ENCODE measurements at regions not wholly inside any gene's neighbourhood (a gene's known extent, or its start where the extent isn't known, plus 50 kb on each side); places are given as distances from the start of the nearest gene placed in this dataset.

- Histone ChIP-seq H3K9me3 (no peaks in the 10 kb centered on the region), H3K4me1 (ENCODE audit: control insufficient read depth in 1 of 2, low read depth in 2 of 2) (no peaks in the 10 kb centered on the region), H3K4me3 (no peak overlapping the region), H3K27ac (no peak overlapping the region), H3K36me3 (no peaks in the 10 kb centered on the region), H3K27me3 (replicated peaks; ENCODE audit: insufficient read depth) (no peaks in the 10 kb centered on the region)
- ATAC-seq (ENCODE audit: insufficient number of reproducible peaks, low FRiP score, low read depth) (no peak), DNase-seq (ENCODE audit: low spot score) (no peak)
- TF ChIP-seq, protein P1, sequence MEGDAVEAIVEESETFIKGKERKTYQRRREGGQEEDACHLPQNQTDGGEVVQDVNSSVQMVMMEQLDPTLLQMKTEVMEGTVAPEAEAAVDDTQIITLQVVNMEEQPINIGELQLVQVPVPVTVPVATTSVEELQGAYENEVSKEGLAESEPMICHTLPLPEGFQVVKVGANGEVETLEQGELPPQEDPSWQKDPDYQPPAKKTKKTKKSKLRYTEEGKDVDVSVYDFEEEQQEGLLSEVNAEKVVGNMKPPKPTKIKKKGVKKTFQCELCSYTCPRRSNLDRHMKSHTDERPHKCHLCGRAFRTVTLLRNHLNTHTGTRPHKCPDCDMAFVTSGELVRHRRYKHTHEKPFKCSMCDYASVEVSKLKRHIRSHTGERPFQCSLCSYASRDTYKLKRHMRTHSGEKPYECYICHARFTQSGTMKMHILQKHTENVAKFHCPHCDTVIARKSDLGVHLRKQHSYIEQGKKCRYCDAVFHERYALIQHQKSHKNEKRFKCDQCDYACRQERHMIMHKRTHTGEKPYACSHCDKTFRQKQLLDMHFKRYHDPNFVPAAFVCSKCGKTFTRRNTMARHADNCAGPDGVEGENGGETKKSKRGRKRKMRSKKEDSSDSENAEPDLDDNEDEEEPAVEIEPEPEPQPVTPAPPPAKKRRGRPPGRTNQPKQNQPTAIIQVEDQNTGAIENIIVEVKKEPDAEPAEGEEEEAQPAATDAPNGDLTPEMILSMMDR (IDR thresholded peaks at IDR 0.05): no peak
Observed at GRCh38 chr5:112112346-112112745, 306.7 kb downstream of the EPB41L4A start.

GRCh38 chr5:112109331-112110007 is 309.6 kb downstream of the EPB41L4A start:
- no peaks in the 10 kb centered on the region for H3K9me3 ChIP-seq
- no peak for DNase-seq (ENCODE audit: low spot score)
- no peak for ATAC-seq (ENCODE audit: insufficient number of reproducible peaks, low FRiP score, low read depth)
- H3K27me3 ChIP-seq (replicated peaks; ENCODE audit: insufficient read depth): no peaks in the 10 kb centered on the region
- H3K36me3 ChIP-seq: no peaks in the 10 kb centered on the region
- H3K4me1 ChIP-seq (ENCODE audit: control insufficient read depth in 1 of 2, low read depth in 2 of 2): no peaks in the 10 kb centered on the region
- TF ChIP-seq, protein P1 (IDR thresholded peaks at IDR 0.05): no peak
- no peak overlapping the region for H3K4me3 ChIP-seq
- H3K27ac ChIP-seq: no peak overlapping the region

- TF ChIP-seq, protein P1 (IDR thresholded peaks at IDR 0.05): no peak
- no peak overlapping the region for H3K27ac ChIP-seq
- no peaks in the 10 kb centered on the region for H3K27me3 ChIP-seq (replicated peaks; ENCODE audit: insufficient read depth)
- DNase-seq (ENCODE audit: low spot score) (no peak), ATAC-seq (ENCODE audit: insufficient number of reproducible peaks, low FRiP score, low read depth) (no peak)
- no peaks in the 10 kb centered on the region for H3K36me3 ChIP-seq
- no peaks in the 10 kb centered on the region for H3K9me3 ChIP-seq
- no peak overlapping the region for H3K4me3 ChIP-seq
- no peaks in the 10 kb centered on the region for H3K4me1 ChIP-seq (ENCODE audit: control insufficient read depth in 1 of 2, low read depth in 2 of 2)
Observed at GRCh38 chr5:112106878-112107277, 312.2 kb downstream of the EPB41L4A start.

- TF ChIP-seq, protein P1 (IDR thresholded peaks at IDR 0.05): no peak
- no peaks in the 10 kb centered on the region for H3K27me3 ChIP-seq (replicated peaks; ENCODE audit: insufficient read depth)
- H3K4me1 ChIP-seq (ENCODE audit: control insufficient read depth in 1 of 2, low read depth in 2 of 2): no peaks in the 10 kb centered on the region
- no peaks in the 10 kb centered on the region for H3K9me3 ChIP-seq
- H3K36me3 ChIP-seq: no peaks in the 10 kb centered on the region
- H3K27ac ChIP-seq: no peak overlapping the region
- no peak for ATAC-seq (ENCODE audit: insufficient number of reproducible peaks, low FRiP score, low read depth)
- H3K4me3 ChIP-seq: peak overlapping the region; percentile 48
- no peak for DNase-seq (ENCODE audit: low spot score)
Observed at GRCh38 chr5:112097768-112098167, 321.3 kb downstream of the EPB41L4A start.

DNA sequence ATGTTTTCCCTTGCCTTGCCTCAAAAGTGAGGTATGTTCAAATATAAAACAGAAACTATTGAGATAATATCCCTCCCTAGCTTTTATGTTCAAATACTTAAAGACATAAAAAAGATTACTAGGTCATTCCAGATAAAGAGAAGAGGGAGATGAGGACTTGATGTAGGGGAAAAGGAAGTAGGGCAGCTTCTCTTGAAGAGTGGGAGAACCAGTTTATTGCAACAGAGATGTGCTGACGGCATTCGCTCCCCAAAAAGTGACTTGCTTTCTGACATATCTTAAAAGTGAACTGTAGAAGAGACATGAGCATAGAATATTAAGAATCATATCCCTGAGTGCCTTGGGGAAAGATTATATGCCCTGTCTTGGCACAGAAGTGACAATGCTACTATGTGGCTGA is 330.2 kb upstream of the NREP start:
- ATAC-seq (ENCODE audit: insufficient number of reproducible peaks, low FRiP score, low read depth): no peak

More for the DNA sequence above, 330.2 kb upstream of the NREP start:
- H3K27ac ChIP-seq: no peak overlapping the region
- no peak for DNase-seq (ENCODE audit: low spot score)
- no peaks in the 10 kb centered on the region for H3K4me1 ChIP-seq (ENCODE audit: control insufficient read depth in 1 of 2, low read depth in 2 of 2)
- H3K27me3 ChIP-seq (replicated peaks; ENCODE audit: insufficient read depth): no peaks in the 10 kb centered on the region
- H3K9me3 ChIP-seq: no peaks in the 10 kb centered on the region
- H3K36me3 ChIP-seq: no peaks in the 10 kb centered on the region
- TF ChIP-seq, protein P1 (IDR thresholded peaks at IDR 0.05): no peak
- H3K4me3 ChIP-seq: no peak overlapping the region

All from thoracic aorta (tissue), 2 donors.